ENCODE measurements at regions not wholly inside any gene's neighbourhood (a gene's known extent, or its start where the extent isn't known, plus 50 kb on each side); places are given as distances from the start of the nearest gene placed in this dataset.

GRCh38 chr5:63805151-63805550 lies 157.1 kb downstream of the HTR1A start:
- no peak for TF ChIP-seq POLR2A (IDR thresholded peaks at IDR 0.05; ENCODE audit: low read length)
- no peak for TF ChIP-seq GATA1 (IDR thresholded peaks at IDR 0.05; ENCODE audit: low read depth, low read length)
